NCI-H446 (cell line): ENCODE measurements at regions not wholly inside any gene's neighbourhood (a gene's known extent, or its start where the extent isn't known, plus 50 kb on each side); places are given as distances from the start of the nearest gene placed in this dataset.
A peak's percentile ranks its signal among the peaks of the same experiment; 100 is the strongest.
"Not testable (repeated sequence)": the region's sequence is repeated elsewhere in the genome, so short reads cannot be mapped to it uniquely, and the experiment has no call there.

Experiments used
- DNase-seq, 2 experiments: peaks; one replicate each; lab custom pipeline; 2025; lab: John Stamatoyannopoulos, UW

DNA sequence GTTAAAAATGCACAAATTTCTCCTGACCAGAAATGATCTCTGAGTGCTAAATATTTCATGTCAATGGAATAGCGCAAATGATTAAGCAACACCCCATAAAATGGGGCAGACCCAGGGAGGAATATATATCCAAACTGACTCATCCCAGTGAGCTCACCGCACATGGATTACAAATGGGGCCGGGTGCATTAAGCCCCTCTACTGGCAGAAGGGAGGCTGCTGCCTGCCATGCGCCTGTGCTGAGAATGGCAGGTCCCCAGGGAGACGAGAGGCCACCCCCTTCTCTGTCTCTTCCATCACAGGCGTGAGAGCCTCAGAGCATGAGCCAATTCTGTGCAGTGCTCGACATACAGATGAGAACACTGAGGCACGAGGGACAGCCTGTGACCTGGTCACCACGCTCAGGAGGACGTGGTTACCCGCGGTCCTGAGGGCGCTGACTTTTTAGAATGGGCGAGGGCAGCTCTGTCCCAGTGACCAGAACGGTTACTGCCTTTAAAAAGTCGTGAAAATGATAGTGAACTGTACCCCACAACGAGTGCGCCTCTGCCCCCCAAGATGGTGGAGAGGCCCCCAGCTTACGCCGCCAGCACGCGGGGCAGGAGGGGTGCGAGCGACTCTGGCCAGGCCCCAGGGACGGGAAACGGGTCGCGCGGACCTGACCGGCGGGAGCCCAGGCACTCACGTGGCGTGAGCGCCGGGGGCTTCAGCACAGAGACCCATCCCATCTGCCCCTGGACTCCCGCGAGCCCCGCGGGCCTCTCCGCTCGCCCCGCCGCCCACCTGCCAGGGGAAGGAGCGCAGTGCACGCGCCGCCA lies 130.2 kb upstream of the ALDH3B2 start:
- DNase-seq: not testable (repeated sequence)

DNA sequence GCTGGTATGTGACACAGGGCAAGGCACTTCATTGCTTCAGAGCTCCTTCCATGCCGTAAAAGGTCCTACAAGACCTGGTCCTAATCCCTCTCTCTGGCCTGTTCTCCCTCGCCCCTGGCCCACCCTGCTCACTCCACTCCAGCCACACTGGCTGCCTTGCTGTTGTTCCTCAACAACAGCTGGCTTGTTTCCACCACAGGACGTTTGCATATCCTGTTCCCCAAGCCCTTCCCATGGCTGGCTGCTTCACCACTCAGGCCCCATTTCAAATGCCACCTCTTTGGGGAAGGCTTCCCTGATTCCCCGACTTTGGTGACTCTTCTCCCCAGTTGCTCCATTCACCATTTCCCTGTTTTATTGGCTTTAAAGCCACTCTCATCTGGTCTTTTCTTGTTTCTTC lies 129.1 kb upstream of the ALDH3B2 start:
- DNase-seq: not testable (repeated sequence)

DNA sequence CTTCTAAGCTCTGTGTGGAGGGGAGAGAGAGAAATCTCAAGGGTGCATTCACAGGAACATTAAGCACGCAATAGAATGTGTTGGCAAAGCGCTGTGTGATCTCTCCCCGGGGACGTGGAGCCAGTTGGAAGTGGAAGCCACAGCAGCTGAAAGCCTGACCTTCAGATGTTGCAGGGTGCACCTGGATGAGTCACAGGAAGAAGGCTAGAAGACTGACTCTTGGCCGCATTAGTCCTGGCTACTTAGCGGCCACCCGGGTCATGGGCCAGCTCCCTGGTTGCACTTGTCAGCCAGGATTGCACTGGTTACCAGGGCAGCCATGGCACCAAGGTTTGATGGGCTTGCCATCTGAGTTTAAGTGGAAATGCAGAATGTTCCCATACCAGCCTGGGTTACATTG lies 128.6 kb upstream of the ALDH3B2 start:
- not testable (repeated sequence) for DNase-seq

DNA sequence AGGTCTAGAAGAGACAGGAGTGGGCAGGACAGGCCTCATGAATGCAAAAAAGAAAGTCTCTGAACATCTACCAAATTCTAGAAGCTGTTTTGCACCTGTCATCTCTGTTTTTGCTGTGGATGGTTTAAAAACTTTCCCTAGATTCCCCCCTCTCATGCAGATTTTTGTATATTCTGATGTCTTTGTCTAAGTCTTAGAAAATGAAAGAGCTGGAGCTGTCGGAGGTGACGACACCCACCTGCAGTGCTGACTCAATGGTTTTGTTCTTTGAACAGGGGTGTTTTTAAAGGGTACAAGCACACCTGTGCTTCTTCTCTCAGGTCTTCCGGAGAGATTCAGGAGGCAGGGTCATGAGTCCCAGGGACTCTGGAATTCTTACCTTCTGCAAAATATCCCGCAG lies 128.2 kb upstream of the ALDH3B2 start:
- DNase-seq: not testable (repeated sequence)

DNA sequence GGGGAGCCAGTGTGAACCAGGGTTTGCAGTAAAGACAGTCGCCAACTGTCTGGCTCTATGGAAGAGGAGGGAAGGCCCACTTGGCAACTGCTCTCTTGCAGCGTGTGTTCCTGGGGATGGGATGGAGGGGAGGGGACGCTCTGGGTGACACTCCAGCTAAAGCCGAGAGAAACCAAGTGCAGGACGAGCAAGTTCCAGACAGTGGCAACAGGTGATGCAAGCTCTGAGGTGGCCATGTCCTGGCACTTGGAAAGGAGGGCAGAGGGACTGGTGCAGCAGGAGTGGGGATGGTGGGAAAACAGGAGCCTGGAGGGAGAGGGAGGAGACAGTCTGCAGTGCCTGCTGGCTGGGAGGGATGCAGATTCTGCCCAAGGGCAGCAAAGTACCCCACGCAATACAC lies 127.0 kb upstream of the ALDH3B2 start:
- DNase-seq: not testable (repeated sequence)

DNA sequence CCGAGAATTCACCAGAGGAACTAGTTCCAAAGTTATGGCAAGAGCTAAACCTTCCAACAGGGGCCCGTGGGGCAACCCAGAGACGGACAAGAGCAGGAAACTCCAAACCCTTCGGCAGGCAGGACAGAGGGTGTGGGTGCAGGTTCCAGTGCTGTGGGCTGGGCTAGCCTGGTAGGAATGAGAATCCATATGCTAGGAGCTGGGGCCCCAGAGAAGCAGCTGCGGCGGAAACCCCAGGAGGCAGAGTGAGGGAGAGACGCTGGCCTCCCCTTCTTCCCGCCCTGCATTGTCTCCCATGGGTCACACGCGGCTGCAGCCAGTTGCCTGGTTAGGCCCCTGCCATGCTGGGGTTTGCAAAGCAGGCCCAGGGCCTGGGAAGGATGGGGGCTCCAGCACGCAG lies 126.2 kb upstream of the ALDH3B2 start:
- DNase-seq: not testable (repeated sequence)

DNA sequence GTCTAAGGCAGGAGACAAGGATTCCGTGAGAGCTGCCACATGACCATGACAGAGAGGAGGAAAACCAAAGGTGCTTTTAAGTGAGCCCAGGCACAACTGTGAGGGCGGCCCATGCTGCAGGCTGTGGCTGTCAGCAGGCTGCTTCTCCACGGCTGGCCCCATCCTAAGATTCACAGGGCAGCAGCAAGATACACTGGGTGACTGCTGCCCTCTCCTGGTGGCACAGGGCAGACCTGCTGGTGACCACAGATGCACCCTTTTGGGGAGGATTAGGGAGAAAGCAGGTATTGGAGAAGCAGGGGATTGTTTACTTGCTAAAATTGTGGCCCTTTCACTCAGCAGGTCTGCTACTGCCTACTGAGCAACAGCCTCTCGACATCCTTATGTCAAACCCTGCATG lies 125.4 kb upstream of the ALDH3B2 start:
- not testable (repeated sequence) for DNase-seq

DNA sequence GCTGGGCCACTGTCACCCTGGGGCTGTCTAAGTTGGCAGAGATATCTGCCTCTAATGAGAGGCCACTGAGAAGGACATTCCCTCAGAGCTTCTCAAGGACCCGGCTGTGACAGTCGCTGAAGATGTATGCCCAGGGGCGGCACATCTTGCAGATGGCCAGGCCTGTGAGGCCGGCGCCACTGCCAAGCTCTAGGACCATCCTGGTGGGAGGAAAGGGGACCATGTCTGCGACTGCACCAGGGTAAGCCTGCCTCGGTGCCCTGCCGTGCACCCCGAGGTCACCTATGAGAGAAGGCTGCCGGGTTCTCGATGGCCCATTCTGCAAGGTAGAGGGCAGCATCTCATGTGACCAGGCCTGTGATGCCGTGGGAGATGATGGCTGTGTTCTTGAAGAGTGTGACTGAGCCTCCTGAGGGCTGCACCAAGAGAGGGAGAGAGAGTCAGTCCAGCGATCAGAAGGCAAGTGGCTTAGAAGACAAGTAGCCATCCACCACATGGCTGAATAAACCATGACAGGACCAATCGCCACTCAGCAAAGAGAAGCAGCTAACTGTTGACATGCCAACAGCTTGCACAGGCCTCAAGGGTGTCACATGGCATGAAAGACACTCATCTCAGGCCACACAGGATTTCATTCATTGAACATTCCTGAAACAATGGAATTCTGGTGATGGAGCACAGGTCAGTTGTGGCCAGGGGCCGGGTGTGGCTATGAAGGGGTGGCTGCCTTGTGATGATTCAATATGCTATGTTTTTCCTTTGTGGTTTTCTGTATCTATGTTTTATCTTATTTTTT lies 123.5 kb upstream of the ALDH3B2 start:
- not testable (repeated sequence) for DNase-seq

DNA sequence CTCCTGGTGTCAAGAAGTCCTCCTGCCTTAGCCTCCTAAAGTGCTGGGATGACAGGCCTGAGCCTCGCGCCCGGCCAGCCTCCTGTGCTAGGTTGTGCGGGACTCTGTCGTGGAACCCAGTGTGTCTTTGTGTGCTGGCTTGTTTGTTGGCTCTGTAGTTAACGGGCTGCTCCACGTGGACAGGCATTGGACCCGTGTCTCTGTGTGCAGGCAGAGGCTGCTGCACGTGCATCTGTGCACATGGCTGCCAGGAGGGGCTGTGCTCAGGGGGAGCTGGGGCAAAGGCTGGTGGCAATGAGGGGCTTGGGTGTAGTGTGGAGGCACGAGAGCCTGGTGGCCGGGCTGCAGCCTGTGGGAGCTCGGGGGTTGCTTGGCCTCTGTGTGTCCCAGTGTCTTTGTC lies 121.3 kb upstream of the ALDH3B2 start:
- no peak for DNase-seq

DNA sequence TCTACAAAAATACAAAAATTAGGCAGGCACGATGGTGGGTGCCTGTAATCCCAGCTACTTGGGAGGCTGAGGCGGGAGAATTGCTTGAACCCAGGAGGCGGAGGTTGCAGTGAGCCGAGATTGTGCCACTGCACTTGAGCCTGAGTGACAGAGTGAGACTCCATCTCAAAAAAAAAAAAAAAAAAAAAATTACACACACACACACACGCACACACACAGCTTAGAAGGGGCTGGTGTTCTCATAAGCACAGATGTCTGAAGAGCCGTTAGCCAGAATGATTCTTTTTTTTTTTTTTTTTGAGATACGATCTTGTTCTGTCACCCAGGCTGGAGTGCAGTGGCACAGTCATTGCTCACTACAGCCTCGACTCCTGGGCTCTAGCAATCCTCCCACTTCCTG lies 119.3 kb upstream of the ALDH3B2 start:
- not testable (repeated sequence) for DNase-seq

DNA sequence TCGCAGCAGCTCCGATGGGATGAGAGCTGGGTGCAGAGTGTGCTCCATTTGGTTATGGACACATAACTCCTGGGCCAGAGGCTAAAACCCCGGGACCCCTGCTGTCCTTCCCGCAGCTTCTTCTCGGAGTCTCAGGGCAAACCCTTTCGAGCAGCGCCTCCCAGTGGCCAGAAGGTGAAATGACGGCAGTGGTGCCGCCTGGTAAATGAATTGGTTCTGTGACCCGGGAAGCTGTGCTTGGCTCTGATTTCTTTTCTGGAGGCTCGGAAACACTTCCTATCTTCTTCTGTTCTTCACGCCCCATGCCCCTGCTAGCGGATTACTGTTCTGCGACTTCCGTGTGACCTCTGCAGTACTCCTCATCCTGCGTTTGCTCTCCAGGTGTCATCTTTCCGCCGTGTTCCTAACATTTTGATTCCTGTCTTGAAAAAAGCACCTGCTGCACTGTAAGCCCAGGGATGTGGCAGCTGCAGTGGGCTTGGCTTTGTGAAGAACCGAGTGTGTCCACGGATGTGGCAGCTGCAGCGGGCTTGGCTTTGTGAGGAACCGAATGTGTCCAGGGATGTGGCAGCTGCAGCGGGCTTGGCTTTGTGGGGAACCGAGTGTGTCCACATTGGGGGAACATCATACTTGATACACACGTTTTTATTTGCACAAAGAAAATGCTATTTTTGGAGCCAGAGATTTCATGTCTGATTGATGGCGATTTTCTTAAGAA lies 118.0 kb upstream of the ALDH3B2 start:
- peak in 1 of 2 experiments; percentile 21 for DNase-seq

DNA sequence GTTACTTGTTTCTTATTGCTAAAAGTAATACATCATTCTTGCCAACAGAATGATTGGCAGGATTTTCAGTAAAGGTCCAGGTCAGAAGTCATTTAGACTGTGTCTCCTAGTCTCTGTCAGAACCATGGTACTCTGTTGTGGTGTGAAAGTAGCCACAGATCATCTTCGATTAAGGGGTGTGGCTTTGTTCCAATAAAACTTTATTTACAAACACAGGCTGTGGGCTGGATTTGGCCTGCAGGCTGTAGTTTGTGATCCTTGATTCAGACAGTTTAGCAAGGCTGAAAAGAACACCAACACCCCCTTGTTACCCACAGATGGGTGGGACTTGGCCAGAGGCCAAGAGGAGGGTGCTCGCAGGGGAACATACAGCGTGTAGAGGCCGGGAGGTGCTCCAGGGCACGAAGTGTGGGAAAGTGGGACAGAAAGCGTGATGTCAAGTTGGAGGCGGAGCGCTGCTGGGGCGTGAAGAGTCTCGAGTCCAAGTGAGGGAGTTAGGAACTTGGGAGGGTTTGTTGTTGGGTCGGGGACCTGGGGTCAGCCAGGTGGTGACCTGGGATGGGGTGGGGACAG lies 117.3 kb upstream of the ALDH3B2 start:
- DNase-seq: not testable (repeated sequence)

DNA sequence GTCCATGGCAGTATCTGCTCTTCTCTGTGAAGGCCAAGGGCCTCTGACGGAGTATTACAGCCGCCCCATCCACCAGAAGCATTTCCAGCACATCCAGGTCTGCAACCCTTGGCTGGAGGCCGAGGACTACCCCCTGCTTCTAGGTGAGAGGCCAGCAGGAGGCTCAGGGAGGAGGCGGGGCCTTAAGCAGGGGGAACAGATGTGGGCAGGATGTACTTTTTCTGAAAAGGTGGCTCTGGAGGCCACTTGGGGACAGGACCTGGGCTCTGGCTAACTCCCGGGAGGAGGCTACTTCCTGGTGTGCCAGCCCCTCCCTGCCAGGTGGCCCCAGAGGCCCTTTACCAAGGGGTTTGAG lies 113.9 kb upstream of the ALDH3B2 start:
- not testable (repeated sequence) for DNase-seq

DNA sequence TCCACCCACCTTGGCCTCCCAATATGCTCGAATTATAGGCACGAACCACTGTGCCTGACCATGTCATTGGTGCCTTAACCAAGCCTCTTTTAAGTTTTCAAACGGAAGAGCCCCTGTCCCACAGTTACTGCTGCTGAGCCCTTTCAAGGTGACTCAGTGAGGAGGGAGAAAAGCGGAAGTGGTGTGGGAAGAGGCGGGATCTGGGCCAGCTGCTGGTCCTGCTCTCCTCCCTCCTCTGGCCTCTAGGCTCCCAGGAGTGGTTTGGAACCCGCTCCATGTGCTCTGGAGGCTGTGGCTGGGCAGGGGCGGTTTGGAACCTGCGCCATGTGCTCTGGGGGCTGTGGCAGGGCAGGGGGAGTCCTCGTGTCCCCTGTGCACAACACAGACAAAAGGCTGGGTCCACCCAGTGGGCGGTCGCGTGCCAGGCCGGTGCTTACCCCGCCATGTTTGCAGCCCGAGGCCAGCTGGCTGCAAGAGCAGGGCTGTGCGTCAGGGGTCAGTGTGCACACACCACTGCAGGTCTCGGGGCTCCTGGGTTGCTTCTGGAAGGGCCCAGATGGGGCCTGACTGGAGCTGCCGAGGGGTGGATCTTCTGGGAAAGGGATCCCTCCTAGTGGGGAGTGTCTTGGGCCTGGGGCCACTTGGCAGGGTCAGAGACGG lies 113.4 kb upstream of the ALDH3B2 start:
- not testable (repeated sequence) for DNase-seq

DNA sequence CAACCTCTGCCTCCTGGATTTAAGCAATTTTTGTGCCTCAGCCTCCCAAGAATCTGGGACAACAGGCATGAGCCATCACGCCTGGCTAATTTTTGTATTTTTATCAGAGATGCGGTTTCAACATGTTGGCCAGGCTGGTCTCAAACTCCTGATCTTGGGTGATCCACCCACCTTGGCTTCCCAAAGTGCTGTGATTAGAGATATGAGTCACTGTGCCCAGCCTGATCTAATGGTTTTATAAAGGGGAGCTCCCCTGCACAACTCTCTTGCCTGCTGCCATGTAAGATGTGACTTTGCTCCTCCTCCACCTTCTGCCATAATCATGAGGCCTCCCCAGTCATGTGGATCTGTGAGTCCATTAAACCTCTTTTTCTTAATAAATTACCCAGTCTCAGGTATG lies 107.5 kb upstream of the ALDH3B2 start:
- DNase-seq: not testable (repeated sequence)

DNA sequence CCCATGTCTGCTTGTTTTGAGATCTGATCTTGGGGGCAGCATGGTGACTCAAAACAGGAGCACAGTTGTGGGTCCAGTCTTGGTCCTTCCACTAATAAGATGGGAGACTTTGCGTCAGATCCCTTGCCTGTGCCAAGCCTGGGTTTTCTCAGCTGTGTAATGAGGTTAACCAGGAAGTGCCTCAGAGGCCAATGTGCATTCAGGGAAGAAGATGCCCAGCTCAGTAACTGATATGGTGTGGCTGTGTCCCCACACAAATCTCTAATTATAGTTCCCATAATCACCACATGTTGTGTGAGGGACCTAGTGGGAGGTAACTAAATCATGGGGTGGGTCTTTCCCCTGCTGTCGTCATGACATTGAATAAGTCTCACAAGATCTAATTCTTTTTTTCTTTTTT lies 107.1 kb upstream of the ALDH3B2 start:
- DNase-seq: not testable (repeated sequence)

DNA sequence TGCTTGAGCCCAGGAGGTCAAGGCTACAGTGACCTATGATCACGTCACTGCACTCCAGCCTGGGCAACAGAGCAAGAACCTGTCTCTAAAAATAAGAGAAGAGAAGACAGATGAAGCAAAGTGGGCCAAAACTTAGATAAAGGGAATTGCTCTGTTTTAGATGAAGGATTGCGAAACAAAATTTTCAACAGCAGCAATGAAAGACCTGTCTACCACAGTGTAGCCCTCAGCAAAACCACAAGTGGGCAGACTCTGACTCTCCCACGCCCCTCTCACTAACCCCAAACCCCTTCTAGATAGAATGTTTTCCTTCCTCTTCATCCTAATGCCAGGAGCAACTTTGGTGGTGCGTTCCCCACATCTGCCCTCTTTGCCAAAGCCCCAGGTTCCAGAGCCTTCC lies 105.6 kb upstream of the ALDH3B2 start:
- DNase-seq: no peak

DNA sequence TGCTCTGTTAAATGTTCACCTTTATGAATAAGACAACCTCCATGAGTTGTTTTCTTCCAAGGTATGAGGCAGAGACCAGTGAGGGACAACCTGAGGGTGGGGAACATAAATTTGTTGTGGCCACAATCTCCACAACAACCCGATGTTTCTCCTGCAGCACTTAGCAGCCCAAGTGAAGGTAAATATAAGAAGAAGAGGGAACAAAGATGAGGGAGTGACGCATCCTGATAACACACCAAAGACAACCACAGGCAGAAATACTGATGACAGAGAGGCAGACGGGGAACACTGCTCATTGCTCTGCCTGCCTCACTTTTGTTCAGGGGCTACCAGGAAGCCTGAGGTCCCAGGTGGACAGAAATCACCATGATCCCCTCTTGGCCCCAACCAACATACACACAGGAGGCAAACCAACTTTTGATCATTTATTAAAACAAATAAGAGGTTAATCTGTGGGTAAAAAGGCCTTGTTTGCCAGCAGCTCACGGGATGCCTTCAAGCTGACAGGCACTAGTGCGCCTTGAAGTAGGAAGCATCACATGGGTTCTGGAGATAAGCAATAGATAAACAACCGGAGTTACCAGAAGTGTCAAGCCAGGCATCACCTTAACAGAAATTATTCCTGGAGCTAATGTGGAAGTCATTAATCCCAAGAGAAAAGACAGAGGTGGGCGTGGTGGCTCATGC lies 104.9 kb upstream of the ALDH3B2 start:
- DNase-seq: not testable (repeated sequence)

DNA sequence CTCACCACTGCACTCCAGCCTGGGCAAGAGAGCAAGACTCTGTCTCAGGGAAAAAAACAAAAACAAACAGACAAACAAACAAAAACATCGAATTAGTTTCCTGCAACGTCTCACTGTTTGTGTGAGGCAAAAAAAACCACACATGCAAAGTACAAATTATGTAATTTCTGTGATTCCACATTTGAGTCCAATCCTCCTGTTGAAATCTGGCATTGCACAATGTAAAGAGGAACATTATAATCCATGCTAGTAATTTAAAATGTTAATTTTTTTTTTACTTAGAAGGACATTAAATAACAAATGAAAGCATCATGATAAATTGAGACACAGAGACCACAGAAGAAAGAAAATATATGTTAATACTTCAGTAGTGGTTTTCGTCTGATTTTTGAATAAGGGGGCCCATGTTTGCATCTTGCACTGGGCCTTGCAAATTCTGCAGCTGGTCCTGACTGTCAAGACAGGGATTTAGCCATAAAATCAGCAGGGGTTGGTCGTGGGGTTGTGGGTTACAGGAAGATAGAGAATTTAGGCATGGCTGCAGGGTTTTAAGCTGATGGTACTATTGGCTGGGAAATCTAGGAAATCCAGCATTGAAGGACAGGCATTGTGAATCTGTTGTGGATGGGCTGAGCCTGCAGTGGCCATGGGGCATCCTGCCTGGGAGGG lies 102.6 kb upstream of the ALDH3B2 start:
- DNase-seq: no peak

DNA sequence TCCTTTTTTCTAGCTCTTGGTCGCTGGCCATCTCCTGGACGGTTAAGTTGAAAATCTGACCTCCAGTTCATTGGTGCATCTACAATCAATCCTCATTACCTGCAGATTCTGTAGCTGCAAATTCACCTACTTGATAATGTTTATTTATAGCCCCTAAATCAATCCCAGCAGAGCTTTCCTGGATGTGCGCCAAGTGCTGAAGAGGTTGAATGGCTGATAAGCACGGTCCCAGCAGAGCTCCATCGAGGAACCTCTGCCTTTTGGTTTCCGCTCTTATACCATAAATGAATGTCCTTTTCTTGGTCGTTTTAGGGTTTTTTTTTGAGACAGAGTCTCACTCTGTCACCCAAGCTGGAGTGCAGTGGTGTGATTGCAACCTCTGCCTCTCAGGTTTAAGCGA lies 99.8 kb upstream of the ALDH3B2 start:
- DNase-seq: not testable (repeated sequence)
